GM12873 (cell line): ENCODE measurements at regions not wholly inside any gene's neighbourhood (a gene's known extent, or its start where the extent isn't known, plus 50 kb on each side); places are given as distances from the start of the nearest gene placed in this dataset.

ENCODE experiments used
- CTCF ChIP-seq: IDR thresholded peaks from 2 replicates; pipeline ENCODE4 v1.5.1; 2012; ENCODE audit warnings: low read depth, mild to moderate bottlenecking, moderate library complexity, low read length, control low read depth; ENCODE audit not compliant: insufficient read depth; ENCODE audit errors: missing control alignments

- no peak for TF ChIP-seq CTCF
Observed at GRCh38 chr5:142484821-142485387, 160.1 kb upstream of the SPRY4 start.

GRCh38 chr5:142482207-142482606 lies 157.4 kb upstream of the SPRY4 start:
- no peak for TF ChIP-seq CTCF

GRCh38 chr5:142481410-142481809 lies 156.6 kb upstream of the SPRY4 start:
- no peak for TF ChIP-seq CTCF

- TF ChIP-seq CTCF, result no peak
Observed at GRCh38 chr5:142479854-142480519, 155.2 kb upstream of the SPRY4 start.

- no peak for TF ChIP-seq CTCF
Observed at GRCh38 chr5:142479150-142479549, 154.3 kb upstream of the SPRY4 start.

GRCh38 chr5:142478113-142478512 lies 153.3 kb upstream of the SPRY4 start:
- TF ChIP-seq CTCF, result no peak

- no peak for TF ChIP-seq CTCF
Observed at GRCh38 chr5:142475102-142475513, 150.3 kb upstream of the SPRY4 start.
